CD4-positive, alpha-beta memory T cell (primary cell): ENCODE measurements at regions not wholly inside any gene's neighbourhood (a gene's known extent, or its start where the extent isn't known, plus 50 kb on each side); places are given as distances from the start of the nearest gene placed in this dataset.

Experiments
- CTCF ChIA-PET: fragments of 350-600 bp; sonication (Branson Sonifier 250); formaldehyde crosslinking; loops from one replicate; lab custom pipeline; 2021; ENCODE audit warnings: inconsistent platforms; ENCODE audit not compliant: partially characterized antibody; lab: Charles Lee
- POLR2A ChIA-PET: fragments of 350-600 bp; sonication (Branson Sonifier 250); formaldehyde crosslinking; loops from one replicate; lab custom pipeline; 2021; ENCODE audit not compliant: partially characterized antibody; lab: Charles Lee
- DNase-seq, 5 donors: peaks; one replicate each; pipeline versions ENCODE4 v3.0.0 to v3.0.0-alpha.2; 2020 to 2022; ENCODE audit warnings: mixed read lengths in 1 of 5
- H3K27ac ChIP-seq: one replicate; pipeline ENCODE4 v1.7.0; 2013; ENCODE audit warnings: low read depth, low read length
- H3K27me3 ChIP-seq: 2 replicates; pipeline ENCODE4 v1.7.0; 2013; ENCODE audit warnings: mild to moderate bottlenecking, low read length, moderate library complexity; ENCODE audit not compliant: insufficient read depth
- H3K36me3 ChIP-seq: 2 replicates; pipeline ENCODE4 v1.7.0; 2013; ENCODE audit warnings: mild to moderate bottlenecking, low read length, moderate library complexity; ENCODE audit not compliant: insufficient read depth
- H3K4me1 ChIP-seq: 2 replicates; pipeline ENCODE4 v1.7.0; 2013; ENCODE audit warnings: mild to moderate bottlenecking, low read length, moderate library complexity; ENCODE audit not compliant: insufficient read depth
- H3K4me3 ChIP-seq, 2 donors: one replicate each; pipeline ENCODE4 v1.7.0; 2013; ENCODE audit warnings: low read length in 2 of 2, mild to moderate bottlenecking in 1 of 2
- H3K9me3 ChIP-seq, 2 donors: one replicate each; pipeline ENCODE4 v1.7.0; 2013; ENCODE audit warnings: low read length in 2 of 2, control low read depth in 1 of 2; ENCODE audit not compliant: control insufficient read depth in 1 of 2
- H3K27ac Mint-ChIP-seq, 7 donors: one replicate each; pipeline ENCODE4 v1.8.0; 2020 to 2021; ENCODE audit warnings: mixed read lengths in 7 of 7, mild to moderate bottlenecking in 6 of 7, inconsistent platforms in 3 of 7, moderate library complexity in 3 of 7
- H3K27me3 Mint-ChIP-seq, 2 donors: one replicate each; pipeline ENCODE4 v1.8.0; 2020 to 2021; ENCODE audit warnings: mixed read lengths in 2 of 2
- H3K36me3 Mint-ChIP-seq, 2 donors: one replicate each; pipeline ENCODE4 v1.8.0; 2020 to 2021; ENCODE audit warnings: mixed read lengths in 2 of 2, inconsistent platforms in 1 of 2, mild to moderate bottlenecking in 1 of 2
- H3K4me1 Mint-ChIP-seq, 4 donors: one replicate each; pipeline ENCODE4 v1.8.0; 2020 to 2021; ENCODE audit warnings: mixed read lengths in 4 of 4, mild to moderate bottlenecking in 1 of 4
- H3K4me3 Mint-ChIP-seq, 8 donors: one replicate each; pipeline ENCODE4 v1.8.0; 2020 to 2021; ENCODE audit warnings: mixed read lengths in 8 of 8, mild to moderate bottlenecking in 7 of 8, moderate library complexity in 6 of 8, inconsistent platforms in 3 of 8
- H3K9me3 Mint-ChIP-seq, 8 donors: one replicate each; pipeline ENCODE4 v1.8.0; 2020 to 2021; ENCODE audit warnings: mixed read lengths in 8 of 8, mild to moderate bottlenecking in 5 of 8, inconsistent platforms in 3 of 8, moderate library complexity in 1 of 8
- intact Hi-C: fragments of 100-400 bp; cut with micrococcal nuclease; formaldehyde crosslinking; loops from one replicate; pipeline ENCODE4 v1.15.1; 2023

DNA sequence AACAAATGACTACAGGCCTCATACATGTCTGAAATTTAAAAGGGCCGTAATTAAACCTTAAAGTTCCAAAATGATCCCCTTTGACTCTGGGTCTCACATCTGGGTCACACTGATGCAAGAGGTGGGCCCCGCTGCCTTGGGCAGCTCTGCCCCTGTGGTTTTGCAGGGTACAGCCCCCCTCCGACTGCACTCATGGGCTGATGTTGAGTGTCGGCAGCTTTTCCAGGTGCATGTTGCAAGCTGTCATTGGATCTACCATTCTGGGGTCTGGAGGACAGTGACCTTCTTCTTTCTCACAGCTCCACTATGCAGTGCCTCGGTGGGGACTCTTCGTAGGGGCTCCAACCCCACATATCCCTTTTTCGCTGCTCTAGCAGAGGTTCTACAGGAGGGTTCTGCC, 1537.9 kb downstream of the PCDH18 start:
- Mint-ChIP-seq H3K9me3 (peaks cover 0 to 16% (median 4%) of the 10 kb centered on the region in 8 donors), H3K4me3 (no peak overlapping the region), H3K27ac (no peak overlapping the region), H3K36me3 (no peaks in the 10 kb centered on the region), H3K4me1 (no peaks in the 10 kb centered on the region), H3K27me3 (no peaks in the 10 kb centered on the region)
- Histone ChIP-seq H3K4me1 (no peaks in the 10 kb centered on the region), H3K27ac (no peak overlapping the region), H3K36me3 (no peaks in the 10 kb centered on the region), H3K27me3 (no peaks in the 10 kb centered on the region), H3K4me3 (no peak overlapping the region), H3K9me3 (no peaks in the 10 kb centered on the region)
- ChIA-PET POLR2A (no interaction called here), CTCF (no interaction called here)
- intact Hi-C loops: no loop called here
- DNase-seq: no peak

DNA sequence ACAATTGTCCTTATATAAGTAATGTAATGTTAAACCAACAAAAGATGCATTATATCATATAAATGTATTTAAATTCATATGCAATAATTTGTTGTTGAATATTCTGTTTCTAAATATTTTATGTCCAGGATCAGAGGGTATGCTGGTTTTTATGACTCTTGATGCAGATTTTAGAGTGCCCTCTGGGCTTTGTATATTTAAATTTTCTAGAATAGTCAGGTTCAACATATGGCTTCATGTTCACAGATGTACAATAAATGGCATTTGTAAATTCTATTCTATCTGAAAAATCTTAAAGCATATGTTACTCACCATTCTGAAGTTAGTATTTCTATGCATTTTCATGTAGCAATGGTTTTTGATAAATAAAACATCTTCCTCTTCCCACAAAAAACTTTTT, 1555.4 kb downstream of the PCDH18 start:
- no peaks in the 10 kb centered on the region for H3K36me3 ChIP-seq
- ChIA-PET CTCF (no interaction called here), POLR2A (no interaction called here)
- DNase-seq: no peak
- intact Hi-C loops: no loop called here
- H3K27ac ChIP-seq: no peak overlapping the region
- Mint-ChIP-seq H3K27me3 (no peaks in the 10 kb centered on the region), H3K36me3 (no peaks in the 10 kb centered on the region), H3K27ac (no peak overlapping the region), H3K4me1 (no peaks in the 10 kb centered on the region), H3K4me3 (no peak overlapping the region), H3K9me3 (peaks cover 0 to 15% (median under 1%) of the 10 kb centered on the region in 8 donors)
- H3K27me3 ChIP-seq: no peaks in the 10 kb centered on the region
- H3K4me3 ChIP-seq: no peak overlapping the region
- H3K4me1 ChIP-seq: no peaks in the 10 kb centered on the region
- H3K9me3 ChIP-seq: no peaks in the 10 kb centered on the region

DNA sequence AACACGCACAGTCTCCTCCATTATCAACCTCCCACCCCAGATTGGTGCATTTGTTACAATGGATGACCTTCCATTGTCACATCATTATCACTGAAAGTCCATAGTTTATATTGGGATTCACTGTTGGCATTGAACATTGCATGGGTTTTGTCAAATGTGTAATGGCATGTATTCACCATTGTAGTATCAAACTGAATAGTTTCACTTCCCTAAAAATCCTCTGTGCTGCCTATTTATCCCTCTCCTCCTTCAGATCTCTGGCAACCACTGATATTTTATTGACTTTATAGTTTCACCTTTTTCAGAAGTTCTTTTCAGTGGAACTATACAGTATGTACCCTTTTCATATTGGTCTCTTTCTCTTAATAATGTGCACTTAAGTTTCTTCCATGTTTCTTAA, 1565.4 kb downstream of the PCDH18 start:
- no peaks in the 10 kb centered on the region for H3K4me1 Mint-ChIP-seq
- Histone ChIP-seq H3K9me3 (no peaks in the 10 kb centered on the region), H3K36me3 (no peaks in the 10 kb centered on the region), H3K4me1 (no peaks in the 10 kb centered on the region), H3K4me3 (no peak overlapping the region), H3K27me3 (no peaks in the 10 kb centered on the region), H3K27ac (no peak overlapping the region)
- no peaks in the 10 kb centered on the region for H3K36me3 Mint-ChIP-seq
- peaks cover 0 to 9% (median 4%) of the 10 kb centered on the region in 8 donors for H3K9me3 Mint-ChIP-seq
- DNase-seq: no peak
- ChIA-PET POLR2A (no interaction called here), CTCF (no interaction called here)
- H3K27ac Mint-ChIP-seq: no peak overlapping the region
- H3K27me3 Mint-ChIP-seq: no peaks in the 10 kb centered on the region
- intact Hi-C loops: no loop called here
- H3K4me3 Mint-ChIP-seq: no peak overlapping the region

DNA sequence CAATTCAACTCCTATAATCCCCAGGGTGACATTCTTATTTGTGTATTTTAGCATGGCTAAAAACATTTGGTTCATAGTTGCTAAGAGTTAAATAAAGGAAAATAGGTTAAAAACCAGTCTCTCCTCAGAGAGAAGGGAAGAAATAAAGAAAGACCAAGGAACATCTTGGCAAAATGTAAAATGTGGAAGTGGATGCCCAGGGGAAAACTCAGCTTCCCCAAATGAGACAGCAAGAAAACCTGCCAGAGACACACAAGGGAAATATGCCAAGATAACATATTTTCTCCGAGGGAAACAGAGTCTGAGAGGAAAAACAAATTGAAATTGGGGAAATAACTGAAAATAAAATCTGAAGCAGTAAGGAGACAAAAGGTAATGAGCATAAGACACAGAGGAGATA, 1569.3 kb downstream of the PCDH18 start:
- Mint-ChIP-seq H3K4me1 (no peaks in the 10 kb centered on the region), H3K4me3 (no peak overlapping the region), H3K27ac (no peak overlapping the region), H3K9me3 (peaks cover 2 to 19% (median 5%) of the 10 kb centered on the region in 8 donors), H3K36me3 (no peaks in the 10 kb centered on the region), H3K27me3 (no peaks in the 10 kb centered on the region)
- ChIA-PET CTCF (no interaction called here), POLR2A (no interaction called here)
- intact Hi-C loops: no loop called here
- no peak for DNase-seq
- no peaks in the 10 kb centered on the region for H3K9me3 ChIP-seq
- H3K27ac ChIP-seq: no peak overlapping the region
- no peaks in the 10 kb centered on the region for H3K36me3 ChIP-seq
- H3K4me1 ChIP-seq: no peaks in the 10 kb centered on the region
- H3K27me3 ChIP-seq: no peaks in the 10 kb centered on the region
- no peak overlapping the region for H3K4me3 ChIP-seq

DNA sequence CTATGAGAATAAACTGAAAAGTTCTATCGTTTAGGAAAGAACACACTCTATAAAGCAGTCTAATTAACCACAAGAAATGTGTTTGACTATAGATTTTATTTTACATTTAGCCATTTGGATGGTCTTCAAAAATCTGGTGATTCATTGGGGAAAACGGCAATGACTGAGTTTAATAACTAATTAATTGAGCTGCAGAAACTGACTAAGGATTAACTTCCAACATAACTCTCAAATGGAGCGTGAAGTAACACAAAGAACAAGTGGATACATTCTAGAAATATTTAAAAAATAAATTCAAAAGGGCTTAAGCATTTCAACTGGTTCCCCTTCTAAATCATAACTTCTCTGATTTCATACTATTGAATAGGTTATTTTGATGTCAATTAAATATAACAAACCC, 1582.4 kb downstream of the PCDH18 start:
- Histone ChIP-seq H3K4me3 (no peak overlapping the region), H3K4me1 (no peaks in the 10 kb centered on the region), H3K27ac (no peak overlapping the region), H3K27me3 (no peaks in the 10 kb centered on the region), H3K9me3 (no peaks in the 10 kb centered on the region), H3K36me3 (no peaks in the 10 kb centered on the region)
- Mint-ChIP-seq H3K27me3 (no peaks in the 10 kb centered on the region), H3K9me3 (peaks cover 2 to 14% (median 4%) of the 10 kb centered on the region in 8 donors), H3K4me3 (no peak overlapping the region), H3K36me3 (no peaks in the 10 kb centered on the region), H3K27ac (no peak overlapping the region), H3K4me1 (no peaks in the 10 kb centered on the region)
- ChIA-PET POLR2A (no interaction called here), CTCF (no interaction called here)
- no peak for DNase-seq
- intact Hi-C loops: no loop called here

DNA sequence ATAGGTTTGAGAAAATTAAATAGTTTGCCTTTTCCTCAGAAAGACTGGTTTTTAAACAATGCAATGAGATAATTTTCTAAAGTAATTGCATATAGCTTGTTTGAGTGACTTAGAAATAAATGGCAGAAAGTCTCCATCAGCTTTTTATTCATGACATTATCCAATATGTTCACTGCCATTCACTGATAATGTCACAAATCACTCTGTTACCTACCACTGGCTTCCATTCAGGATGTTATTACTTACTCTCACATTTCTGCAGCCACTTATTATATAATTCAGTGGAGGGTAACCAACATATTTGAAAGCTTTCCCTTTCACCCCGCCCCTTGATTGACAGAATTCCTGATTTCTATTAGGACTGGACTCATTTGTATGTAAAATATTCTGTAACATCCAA, 1583.5 kb downstream of the PCDH18 start:
- no peaks in the 10 kb centered on the region for H3K27me3 Mint-ChIP-seq
- intact Hi-C loops: no loop called here
- H3K4me1 Mint-ChIP-seq: no peaks in the 10 kb centered on the region
- no peak overlapping the region for H3K4me3 Mint-ChIP-seq
- Histone ChIP-seq H3K27me3 (no peaks in the 10 kb centered on the region), H3K9me3 (no peaks in the 10 kb centered on the region), H3K4me1 (no peaks in the 10 kb centered on the region), H3K27ac (no peak overlapping the region), H3K4me3 (no peak overlapping the region), H3K36me3 (no peaks in the 10 kb centered on the region)
- POLR2A ChIA-PET: no interaction called here
- no peak overlapping the region for H3K27ac Mint-ChIP-seq
- peaks cover 0 to 5% (median 3%) of the 10 kb centered on the region in 8 donors for H3K9me3 Mint-ChIP-seq
- no peaks in the 10 kb centered on the region for H3K36me3 Mint-ChIP-seq
- CTCF ChIA-PET: no interaction called here
- DNase-seq: no peak

DNA sequence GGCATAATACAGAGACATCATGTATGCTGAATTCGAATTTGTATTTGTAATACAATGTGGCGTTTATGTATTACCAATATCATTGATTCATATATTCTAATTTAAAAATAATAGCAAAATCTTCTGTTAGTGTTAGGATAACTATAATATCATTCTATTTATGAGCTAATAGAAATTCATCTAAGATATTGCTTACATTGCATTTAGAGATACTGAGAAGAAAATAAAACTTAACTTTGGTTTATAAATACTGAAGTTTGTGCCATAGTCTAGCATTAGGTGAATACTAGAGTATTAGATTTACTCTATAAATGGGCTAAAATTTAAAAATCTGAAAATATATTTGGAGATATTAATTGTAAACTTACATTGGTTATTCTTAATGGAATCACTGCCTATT, 1590.6 kb downstream of the PCDH18 start:
- no peaks in the 10 kb centered on the region for H3K4me1 Mint-ChIP-seq
- H3K27ac ChIP-seq: no peak overlapping the region
- peaks cover 0 to 9% (median 2%) of the 10 kb centered on the region in 8 donors for H3K9me3 Mint-ChIP-seq
- no peak overlapping the region for H3K4me3 Mint-ChIP-seq
- no peaks in the 10 kb centered on the region for H3K9me3 ChIP-seq
- ChIA-PET POLR2A (no interaction called here), CTCF (no interaction called here)
- no peaks in the 10 kb centered on the region for H3K27me3 Mint-ChIP-seq
- no peaks in the 10 kb centered on the region for H3K27me3 ChIP-seq
- no peaks in the 10 kb centered on the region for H3K36me3 ChIP-seq
- DNase-seq: no peak
- H3K4me1 ChIP-seq: no peaks in the 10 kb centered on the region
- no peak overlapping the region for H3K4me3 ChIP-seq
- intact Hi-C loops: no loop called here
- no peak overlapping the region for H3K27ac Mint-ChIP-seq
- no peaks in the 10 kb centered on the region for H3K36me3 Mint-ChIP-seq

DNA sequence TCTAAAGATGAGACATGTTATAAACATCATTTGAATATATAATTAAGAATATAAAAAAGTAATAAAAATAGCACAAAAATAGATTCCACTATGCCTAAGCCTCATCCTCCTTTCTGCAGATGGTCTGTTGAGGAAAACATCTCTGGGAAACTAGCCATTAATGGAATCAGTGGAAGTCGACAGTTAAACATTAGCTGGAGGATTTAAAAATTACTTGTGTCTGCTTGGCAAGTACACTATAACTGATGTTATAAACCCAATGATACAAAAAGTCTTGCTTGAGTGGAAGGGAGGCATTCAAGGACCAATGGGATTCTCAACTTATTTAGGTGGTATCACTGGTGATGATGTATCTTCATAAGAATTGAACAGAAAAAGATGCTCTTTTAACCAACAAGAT, 1598.3 kb downstream of the PCDH18 start:
- Mint-ChIP-seq H3K27ac (no peak overlapping the region), H3K36me3 (no peaks in the 10 kb centered on the region), H3K9me3 (peaks cover 0 to 10% (median 2%) of the 10 kb centered on the region in 8 donors), H3K4me1 (no peaks in the 10 kb centered on the region), H3K4me3 (no peak overlapping the region), H3K27me3 (no peaks in the 10 kb centered on the region)
- intact Hi-C loops: no loop called here
- Histone ChIP-seq H3K4me3 (no peak overlapping the region), H3K9me3 (no peaks in the 10 kb centered on the region), H3K27ac (no peak overlapping the region), H3K27me3 (no peaks in the 10 kb centered on the region), H3K4me1 (no peaks in the 10 kb centered on the region), H3K36me3 (no peaks in the 10 kb centered on the region)
- no peak for DNase-seq
- POLR2A ChIA-PET: no interaction called here
- CTCF ChIA-PET: no interaction called here
